Hindlimb muscle (tissue), 1 donor: ENCODE measurements at regions not wholly inside any gene's neighbourhood (a gene's known extent, or its start where the extent isn't known, plus 50 kb on each side); places are given as distances from the start of the nearest gene placed in this dataset.

Source experiments
- DNase-seq: peaks from one replicate; pipeline ENCODE4 v3.0.0-alpha.2; 2013

DNA sequence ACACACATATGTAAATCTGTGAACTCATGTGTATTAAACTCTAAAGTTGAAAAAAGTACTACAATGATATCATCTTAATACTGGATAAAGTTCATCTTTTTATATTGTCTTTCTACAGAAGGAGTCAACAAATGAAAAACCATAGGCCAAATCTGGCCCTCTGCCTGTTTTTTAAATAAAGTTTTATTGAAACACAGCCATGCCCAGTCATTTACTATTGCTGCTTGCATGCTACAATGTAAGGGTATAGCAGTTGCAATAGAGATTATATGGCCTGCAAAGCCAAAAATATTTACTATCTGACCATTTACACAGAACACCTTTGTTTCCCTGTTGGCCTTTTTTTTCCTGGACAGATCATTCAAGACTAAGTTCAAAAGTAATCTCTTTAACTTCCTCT, 374.6 kb upstream of the ARID1B start:
- DNase-seq: no peak

DNA sequence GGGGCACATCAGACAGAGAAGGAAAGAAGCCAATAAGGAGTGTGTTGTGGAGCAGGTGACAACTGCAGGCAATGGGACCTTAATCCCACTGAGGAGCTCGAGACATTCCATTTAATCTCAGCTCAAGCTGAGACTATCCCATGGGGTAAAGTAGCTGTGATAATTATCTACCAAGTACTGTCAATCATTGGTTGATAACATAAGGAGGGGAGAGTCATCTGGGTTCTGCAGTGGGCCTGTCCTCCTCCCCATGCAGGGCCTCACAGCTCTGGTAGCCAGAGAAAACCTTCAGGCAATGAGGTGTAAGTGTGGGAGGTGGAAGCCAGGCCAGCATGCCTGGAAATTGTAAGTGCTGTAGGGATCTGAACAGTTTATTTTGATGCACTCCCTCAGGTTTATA, 375.0 kb upstream of the ARID1B start:
- no peak for DNase-seq

DNA sequence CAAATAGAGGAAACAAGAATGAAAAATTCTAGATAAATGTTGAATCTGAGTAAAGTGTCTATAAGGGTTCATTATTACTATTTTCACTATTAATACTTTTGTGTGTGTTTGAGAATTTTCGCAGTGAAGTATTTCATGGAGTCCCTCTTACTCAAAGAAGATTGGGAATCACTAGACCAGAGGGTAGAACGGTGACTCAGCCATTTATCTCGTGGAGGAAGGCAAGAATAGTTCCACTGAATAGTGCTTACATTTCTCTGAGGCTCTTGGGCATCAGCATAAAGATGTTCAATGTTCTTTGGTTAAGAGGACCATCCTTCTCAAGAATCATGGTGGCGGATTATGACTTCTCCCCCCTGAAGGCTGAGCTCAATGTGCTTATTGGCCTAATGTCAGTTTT, 376.7 kb upstream of the ARID1B start:
- DNase-seq: no peak

DNA sequence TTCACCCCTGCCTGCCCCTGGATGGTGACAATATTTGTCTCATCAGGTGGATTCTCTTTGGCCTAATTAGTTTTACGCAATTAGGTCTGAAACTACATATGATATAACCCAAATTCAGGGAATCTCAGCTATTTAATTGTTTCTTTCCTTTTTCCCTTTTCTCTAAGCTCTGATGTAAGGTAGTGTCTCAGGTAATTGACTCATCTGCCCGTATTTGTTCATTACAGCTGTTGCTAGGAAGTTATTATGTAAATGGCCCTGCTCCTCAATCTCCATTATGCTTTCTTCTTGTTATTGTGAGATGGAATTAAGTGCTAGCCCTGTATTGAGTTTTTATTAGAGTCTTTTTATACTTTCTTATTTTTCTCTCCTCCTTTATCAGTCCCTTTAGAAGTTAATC, 378.2 kb upstream of the ARID1B start:
- DNase-seq: no peak

DNA sequence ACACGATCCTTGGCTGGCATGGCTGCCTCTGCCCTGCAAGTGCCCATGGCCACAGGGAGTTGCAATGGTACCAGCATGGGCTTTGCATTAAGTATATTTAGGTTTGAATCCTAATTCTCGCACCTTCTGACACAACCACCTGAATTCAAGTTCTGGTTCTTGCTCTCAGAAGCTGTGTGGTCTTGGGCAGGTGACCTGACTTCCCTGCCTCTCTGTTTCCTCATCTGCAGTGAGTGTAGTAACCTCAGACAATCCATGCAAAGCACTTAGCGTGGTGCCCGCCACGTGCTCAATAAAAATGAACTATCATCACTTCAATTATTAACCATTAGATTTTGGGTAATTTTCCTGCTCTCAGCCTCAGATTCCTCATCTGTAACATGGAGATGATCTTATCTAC, 378.8 kb upstream of the ARID1B start:
- DNase-seq: no peak

DNA sequence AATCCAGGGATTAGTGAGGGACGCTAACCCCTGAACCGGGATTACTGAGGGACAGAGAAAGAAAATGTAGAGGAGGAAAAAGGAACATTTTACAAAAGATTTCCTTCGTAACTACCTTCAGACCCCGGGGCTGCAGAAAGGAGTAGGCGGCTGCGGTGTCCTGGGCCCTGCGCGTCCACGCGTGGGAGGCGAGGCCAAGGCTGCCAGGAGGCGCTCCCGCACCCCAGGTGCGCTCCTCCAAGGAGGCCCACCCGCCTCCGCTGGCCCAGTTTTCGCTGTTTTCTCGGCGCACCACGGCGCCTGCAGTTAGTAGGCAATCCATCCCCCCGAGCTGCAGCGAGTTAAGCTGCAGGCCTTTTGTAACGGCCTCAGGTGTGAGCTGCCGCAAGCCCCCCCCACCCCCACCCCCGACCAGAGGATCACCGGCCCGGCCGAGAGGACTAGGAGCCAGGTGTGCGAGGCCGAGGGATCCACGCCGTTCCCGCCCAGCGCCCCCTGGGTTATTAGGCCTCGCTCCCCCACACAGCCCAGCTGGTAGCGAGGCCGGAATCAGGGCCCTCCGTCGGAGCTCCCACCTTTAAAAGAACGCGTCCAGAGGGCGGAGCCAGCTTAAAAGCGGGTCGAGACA, 380.3 kb upstream of the ARID1B start:
- DNase-seq: no peak

DNA sequence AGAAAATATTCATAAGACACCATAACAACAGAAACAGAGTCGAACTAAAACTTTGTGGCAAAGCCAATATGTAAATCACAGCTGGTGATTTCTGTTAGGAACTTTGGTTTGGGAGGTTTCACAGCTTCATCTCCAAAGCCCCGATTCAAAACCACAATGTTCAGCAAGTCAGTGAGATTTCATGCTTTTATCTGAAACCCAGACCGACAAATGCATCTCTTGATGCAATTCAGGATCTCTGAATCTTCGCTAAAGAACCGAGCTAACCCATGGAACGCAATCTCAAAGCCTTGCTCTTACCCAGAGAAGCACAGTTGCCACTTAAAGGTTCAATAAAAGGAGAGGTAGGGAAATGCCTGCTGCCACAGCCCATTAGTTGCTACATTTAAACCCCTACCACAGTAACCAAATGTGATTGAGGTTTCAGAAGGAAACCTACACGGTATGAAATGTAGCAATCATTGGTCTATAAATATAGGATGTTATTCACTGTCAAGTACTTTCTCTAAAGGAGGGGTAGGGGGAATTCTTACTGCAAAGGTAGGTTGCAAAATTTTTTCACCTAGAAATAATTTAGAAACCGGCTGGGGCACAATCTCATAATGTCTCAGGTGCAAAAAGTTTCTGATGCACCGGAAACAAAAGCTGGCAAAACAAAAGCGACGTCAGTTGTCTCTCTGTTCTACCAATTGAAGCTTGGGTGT, 381.0 kb upstream of the ARID1B start:
- DNase-seq: no peak

DNA sequence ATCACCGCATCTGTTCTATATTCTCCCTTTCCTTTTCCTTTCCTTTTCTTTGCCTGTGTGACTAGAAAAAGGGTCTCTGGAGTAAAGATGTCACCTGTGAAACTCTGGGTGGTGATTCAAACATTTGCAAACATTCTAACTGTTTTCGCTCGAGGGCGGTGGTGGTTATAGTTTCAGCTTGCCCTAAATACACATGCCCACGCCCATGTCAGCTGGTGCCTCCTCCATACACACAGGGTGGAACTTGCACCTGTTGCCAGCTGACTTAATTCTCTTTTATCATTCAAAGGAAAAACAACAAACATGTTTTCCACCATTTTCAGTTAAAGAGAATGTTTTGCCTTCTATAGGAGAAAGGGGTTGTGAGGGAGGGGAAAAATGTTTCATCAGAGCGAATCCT, 381.9 kb upstream of the ARID1B start:
- DNase-seq: no peak

DNA sequence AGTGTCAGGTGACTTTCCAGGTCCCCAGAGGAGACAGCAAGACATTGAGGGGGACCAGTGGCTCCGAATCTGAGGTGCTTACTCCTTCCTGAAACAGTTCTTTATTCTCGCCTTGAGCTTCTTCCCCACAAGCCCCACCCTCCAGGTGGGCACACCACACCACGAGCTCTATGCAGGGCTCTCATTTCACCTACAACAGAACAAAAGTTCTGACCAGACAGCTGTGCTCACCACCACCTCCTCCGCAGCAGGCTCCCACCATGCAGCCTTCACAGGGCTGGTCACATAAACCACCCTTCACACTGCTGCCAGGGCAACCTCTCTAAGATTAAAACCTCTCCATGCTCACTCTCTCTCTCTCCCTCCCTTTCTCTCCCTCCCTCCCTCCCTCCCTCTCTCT, 384.5 kb upstream of the ARID1B start:
- DNase-seq: no peak

DNA sequence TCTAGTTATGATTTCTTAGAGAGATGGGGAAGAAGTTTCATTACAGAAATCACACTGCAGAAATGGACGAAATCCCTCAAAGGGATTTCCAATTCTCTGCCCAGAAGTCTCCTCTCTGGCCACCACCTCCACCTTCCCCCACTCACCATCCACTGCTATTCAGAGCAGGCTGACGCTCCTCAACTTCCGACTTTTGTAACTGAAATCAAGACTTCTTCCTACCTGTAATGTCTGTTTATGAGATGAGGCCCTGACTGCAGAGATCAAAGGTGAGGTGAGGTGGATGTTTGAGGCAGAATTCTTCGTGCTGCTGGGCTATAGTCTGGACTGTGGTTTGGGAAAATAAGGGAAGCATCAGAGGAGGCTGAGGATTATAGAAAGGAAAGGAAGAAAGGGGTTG, 385.2 kb upstream of the ARID1B start:
- no peak for DNase-seq

DNA sequence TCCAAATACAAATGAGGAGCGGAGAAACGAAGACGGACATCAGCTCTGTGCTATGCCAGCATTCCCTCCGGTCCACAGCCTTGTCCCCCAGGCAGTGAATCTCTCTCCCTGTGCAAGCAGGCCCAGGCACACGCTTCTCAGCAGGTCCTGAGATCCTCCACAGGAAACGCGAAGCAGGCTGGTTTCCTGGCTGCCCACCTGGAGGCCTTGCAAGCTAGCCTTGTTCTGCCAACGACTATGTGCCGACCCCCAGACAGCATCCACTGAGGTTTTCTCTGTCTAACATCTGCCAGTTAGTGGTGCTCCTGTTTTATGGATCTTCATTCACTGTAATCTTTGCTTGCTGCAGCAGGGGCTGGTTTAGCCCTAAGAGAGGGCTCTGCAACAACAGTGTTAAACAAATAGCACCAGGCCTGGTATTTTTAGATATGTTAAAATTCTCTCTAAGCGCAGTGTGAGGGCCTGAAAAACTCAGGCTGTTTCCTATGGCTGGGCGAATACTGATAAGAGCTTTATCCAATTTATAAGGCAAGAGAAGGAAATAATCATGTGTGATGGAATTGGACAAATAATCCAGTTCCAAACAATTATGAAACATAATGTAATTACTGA, 386.0 kb upstream of the ARID1B start:
- DNase-seq: no peak

DNA sequence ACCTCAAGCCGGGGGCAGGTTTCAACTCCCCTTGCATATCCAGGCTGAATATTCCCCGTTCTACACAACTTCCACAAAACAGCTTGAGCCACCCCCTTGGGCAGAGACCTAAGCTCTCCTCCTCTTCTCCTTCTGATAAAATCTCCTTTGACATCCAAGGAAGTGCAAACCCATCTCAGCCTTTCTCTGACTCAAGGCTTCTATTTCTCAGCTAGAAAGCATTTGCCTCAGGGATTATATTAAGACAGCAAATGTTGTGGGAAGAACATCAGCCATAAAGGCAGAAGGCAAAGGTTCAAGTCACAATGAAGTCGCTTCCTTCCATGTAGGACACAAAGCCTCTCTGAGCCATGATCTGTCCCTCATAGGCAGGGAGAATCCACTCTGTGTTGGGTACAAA, 386.6 kb upstream of the ARID1B start:
- no peak for DNase-seq

DNA sequence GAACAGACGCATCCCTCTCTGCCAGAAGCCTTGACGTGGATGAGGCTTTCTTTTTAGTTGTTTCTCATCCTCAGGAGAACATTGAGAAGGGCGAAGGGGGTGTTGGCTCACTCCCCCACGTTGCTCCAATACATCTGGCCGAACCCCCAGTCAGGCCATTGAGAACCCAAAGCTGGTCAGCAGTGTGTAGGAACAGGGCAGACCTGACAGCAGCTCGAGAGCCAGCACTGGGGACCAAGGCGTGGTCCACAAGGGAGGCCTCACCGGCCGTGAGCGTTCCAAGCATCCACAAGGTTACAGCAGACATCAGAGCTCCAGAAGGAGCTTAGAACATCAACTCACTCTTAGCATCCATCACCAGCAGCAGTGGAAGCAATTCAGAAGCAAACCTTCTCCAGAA, 387.9 kb upstream of the ARID1B start:
- no peak for DNase-seq

DNA sequence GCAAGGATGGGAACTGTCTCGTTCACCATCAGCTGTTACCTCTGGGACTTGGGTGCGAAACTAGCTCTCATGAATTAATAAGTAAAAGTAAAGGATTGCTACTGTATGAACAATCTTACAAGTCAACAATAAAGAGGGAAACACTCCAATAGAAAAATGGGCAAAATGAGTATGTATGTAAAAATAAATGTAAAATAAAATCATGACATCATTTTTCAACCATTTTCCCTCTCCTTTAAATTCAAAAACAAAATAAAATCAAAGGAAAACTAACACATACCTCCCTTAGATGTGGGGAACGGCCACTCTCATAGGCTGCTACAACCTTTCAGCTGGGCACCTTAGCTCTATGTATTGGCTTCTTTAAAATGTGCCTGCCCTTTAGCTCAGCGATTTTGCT, 389.7 kb upstream of the ARID1B start:
- DNase-seq: no peak

DNA sequence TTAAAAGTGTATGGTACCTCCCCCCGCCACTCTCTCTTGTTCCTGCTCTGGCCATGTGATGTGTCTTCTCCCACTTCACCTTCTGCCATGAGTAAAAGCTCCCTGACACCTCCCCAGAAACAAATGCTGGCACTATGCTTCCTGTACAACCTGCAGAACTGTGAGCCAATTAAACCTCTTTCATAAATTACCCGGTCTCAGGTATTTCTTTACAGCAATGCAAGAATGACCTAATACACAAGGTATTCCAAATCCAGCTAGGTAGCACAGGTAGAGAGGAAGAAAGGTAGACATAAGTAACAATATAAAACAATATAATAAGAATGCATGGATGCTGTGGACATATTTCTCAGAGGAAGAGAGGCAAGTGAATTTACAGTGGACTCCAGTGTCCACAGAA, 394.1 kb upstream of the ARID1B start:
- DNase-seq: no peak

DNA sequence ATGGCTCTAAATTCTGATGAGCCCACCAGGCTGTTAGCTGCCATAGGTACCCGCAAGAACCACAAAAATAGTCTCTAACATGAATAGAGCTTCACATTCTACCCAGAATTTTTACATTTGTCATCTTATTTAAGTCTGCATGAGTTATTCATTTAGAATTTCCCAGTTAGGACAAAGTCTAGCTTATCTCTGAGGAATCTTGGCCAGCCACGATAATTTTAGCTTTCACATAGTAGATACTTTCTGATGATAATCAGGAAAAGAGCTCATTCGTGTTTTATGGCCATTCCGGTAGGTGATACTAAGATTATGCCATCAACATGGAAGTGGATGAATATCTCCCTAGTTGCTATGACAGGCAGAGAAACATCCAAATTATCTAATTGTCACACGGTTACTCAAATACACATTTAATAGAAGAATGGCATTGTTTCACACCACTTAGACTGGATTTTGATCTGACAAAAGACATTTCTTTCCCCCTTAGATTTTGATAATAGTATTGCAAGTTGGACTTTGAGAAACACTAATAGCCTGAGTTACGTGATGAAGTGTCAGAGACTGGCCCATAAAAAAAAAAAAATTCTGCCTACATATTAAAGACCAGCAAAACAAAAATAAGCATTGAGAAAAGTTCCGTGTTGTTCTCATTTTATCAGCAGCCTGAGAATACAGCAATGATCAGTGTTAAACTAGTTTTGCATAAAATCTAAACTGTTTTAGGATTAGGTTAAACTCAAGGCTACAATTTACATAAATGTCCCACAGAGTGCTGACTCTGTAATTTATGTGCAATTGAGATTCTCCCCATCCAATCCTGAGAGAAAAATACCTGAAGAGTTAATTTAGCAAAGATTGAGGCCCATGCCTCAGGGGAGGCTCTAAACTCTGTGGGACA, 397.5 kb upstream of the ARID1B start:
- no peak for DNase-seq

DNA sequence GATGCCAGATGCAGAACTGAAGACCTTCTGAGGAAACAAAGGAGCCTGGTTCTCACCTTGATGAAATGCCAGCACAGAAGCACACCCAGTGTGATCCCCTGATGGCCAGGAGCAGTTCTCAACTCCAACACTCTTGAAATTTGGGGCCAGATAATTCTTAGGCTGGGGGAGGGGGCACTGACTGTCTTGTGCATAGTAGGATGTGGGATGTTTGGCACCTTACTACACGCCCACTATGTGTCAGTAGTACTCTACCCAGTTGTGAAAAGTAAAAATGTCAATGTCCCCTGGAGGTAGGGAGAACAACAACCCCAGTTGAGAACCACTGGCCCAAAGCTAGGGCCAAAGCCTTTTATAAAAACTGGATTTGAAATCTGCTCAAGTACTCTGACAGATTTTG, 398.3 kb upstream of the ARID1B start:
- no peak for DNase-seq

DNA sequence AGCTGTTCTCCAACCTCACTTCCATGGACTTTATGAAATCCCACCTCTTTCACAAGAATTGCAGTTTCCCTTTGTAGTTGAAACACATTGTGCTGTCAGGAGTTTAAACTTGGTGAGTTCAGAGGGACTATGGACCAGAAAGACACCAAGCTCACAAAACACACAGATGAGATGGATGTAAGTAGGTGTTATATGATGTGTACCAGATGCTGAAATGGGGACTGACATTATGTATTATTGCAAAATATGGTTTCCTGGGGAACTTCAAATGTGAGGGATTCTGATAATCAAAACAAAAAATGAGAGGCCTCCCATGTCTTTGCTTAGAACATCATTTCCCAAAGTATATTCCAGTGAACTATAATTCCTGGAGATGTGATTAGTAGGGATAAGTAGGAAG, 401.1 kb upstream of the ARID1B start:
- DNase-seq: no peak

DNA sequence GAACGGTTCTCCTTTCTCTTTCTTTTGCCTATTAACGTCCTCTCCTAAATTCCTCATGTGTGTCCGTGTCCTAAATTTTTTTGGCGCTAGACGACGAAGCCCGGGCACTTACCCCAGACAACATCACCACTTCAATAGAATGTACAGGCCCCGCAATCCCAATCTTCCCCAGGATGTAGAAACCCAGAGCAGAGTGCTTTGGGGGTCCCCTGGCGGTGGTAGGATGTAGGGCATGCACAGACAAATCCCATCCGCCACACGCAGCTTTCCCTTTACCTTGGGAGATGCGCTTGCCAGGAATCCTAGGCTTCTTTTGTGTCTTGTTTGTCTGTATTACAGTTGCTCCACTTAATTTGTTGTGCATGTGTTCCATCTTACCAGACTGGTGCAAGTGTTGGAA, 417.3 kb upstream of the ARID1B start:
- DNase-seq: no peak

DNA sequence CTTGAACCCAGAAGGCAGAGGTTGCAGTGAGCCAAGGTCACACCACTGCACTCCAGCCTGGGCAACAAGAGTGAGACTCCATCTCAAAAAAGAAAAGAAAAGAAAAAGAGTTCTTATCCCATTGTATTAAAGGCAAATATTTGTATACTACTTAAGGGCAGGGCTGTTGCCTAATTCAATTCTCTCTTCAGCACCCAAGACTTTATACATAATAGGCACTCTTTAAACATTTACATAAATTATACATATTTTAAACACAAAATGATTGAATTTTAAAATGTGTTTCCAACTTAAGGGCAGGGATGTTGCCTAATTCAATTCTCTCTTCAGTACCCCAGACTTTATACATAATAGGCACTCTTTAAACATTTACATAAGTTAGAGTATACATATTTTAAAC, 424.3 kb upstream of the ARID1B start:
- no peak for DNase-seq

DNA sequence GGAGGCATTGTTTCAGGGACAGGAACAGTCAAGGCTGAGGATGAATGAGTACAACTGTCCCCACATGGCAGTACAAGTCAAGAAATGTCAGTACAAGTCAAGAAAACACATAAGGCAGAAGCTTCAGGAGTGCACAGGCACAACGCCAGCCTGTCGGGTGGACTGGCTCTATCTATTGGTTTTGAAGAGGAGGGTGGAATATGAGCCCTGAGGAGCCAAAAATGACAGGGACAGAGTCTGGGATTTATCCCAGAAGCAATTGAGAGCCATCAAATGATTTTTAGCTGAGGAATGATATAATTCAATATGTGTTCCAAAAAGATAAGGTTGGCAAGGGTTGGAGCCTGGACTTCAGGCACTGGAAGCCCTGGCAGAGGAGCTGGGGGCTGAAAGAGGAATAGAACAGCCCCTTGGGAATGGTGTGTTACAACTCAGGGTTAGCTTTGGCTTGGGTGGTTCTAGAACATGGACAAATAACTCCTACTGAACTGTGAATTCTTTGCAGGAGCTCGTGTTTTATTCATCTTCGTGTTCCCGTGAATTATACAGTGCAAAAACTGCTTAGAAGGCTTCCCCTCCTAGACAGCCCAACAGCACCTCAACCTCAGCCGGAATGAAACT, 425.7 kb upstream of the ARID1B start:
- no peak for DNase-seq

DNA sequence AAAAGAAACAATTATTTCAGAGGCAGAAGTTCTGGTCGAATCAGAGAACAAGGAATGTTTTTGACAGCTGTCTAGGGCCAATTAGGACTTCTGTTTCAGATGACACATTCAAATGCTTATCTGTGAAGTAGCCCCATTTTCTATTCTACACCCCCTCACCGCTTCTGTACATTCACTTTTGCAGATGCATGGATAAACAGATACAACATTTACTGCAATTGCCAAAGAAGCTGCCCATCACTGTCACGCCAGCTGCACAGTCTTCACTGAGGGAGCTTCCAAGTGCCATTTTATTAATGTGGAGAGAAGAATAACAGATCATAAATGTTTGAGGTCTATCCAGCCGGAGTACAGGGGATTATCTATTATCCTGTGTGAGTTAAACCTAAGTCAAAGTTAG, 426.8 kb upstream of the ARID1B start:
- no peak for DNase-seq

DNA sequence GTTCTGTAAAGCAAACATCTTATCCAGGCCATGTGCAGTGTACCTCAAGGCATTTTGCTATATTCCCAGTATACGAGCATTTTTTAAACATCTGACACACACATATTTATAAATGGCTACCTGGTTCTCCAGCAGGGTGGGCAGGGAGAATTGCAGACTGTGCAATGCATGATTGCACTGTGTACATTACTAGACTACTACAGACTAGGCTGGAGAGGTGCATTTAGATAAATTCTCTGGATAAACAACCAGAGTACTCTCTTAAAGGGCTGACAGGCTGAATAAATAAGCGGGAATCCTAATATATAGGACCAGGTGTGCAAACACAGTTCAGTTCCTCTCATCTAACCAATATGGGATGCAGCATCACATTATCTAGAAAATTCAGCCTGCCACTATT, 428.3 kb upstream of the ARID1B start:
- no peak for DNase-seq
